ENCODE measurements at regions not wholly inside any gene's neighbourhood (a gene's known extent, or its start where the extent isn't known, plus 50 kb on each side); places are given as distances from the start of the nearest gene placed in this dataset.

- DNase-seq: no peak
These were observed 384.9 kb downstream of the KCNRG start for GRCh38 chr13:50400035-50400726.

- DNase-seq: no peak
These were observed 385.8 kb downstream of the KCNRG start for GRCh38 chr13:50401049-50401505.

- DNase-seq: no peak
These were observed 386.6 kb downstream of the KCNRG start for GRCh38 chr13:50401721-50402465.

GRCh38 chr13:50403311-50403710 is 388.1 kb downstream of the KCNRG start:
- DNase-seq: peak; percentile 83

GRCh38 chr13:50404116-50404515 is 388.9 kb downstream of the KCNRG start:
- DNase-seq: no peak

- DNase-seq: no peak
These were observed 389.5 kb downstream of the KCNRG start for GRCh38 chr13:50404769-50405168.

GRCh38 chr13:50406831-50407230 is 391.6 kb downstream of the KCNRG start:
- no peak for DNase-seq

- DNase-seq: no peak
These were observed 392.8 kb downstream of the KCNRG start for GRCh38 chr13:50408068-50408467.

- DNase-seq: no peak
These were observed 394.0 kb downstream of the KCNRG start for GRCh38 chr13:50409220-50409619.

GRCh38 chr13:50410921-50411746 is 395.9 kb downstream of the KCNRG start:
- no peak for DNase-seq

- no peak for DNase-seq
These were observed 396.9 kb downstream of the KCNRG start for GRCh38 chr13:50412046-50412617.

- DNase-seq: no peak
These were observed 399.4 kb downstream of the KCNRG start for GRCh38 chr13:50414640-50415039.

- no peak for DNase-seq
These were observed 400.2 kb downstream of the KCNRG start for GRCh38 chr13:50415428-50415827.

GRCh38 chr13:50417597-50417996 is 402.4 kb downstream of the KCNRG start:
- DNase-seq: no peak

GRCh38 chr13:50419331-50419865 is 404.2 kb downstream of the KCNRG start:
- DNase-seq: no peak

GRCh38 chr13:50419896-50420295 is 404.7 kb downstream of the KCNRG start:
- no peak for DNase-seq

GRCh38 chr13:50420718-50421472 is 405.7 kb downstream of the KCNRG start:
- DNase-seq: no peak

- DNase-seq: peak; percentile 6
These were observed 406.4 kb downstream of the KCNRG start for GRCh38 chr13:50421473-50422130.

GRCh38 chr13:50422181-50423148 is 407.2 kb downstream of the KCNRG start:
- DNase-seq: no peak

GRCh38 chr13:50424993-50425392 is 409.7 kb downstream of the KCNRG start:
- no peak for DNase-seq

Data from NCI-H1105 treated with DMSO at 0.1 percent for 48 hours (cell line).